OCI-LY7 (cell line): ENCODE measurements at regions not wholly inside any gene's neighbourhood (a gene's known extent, or its start where the extent isn't known, plus 50 kb on each side); places are given as distances from the start of the nearest gene placed in this dataset.

ENCODE experiments used
- BruUV-seq: library from RNA; stranded (reverse); fragments of 400-500 nt; replicated peaks from 2 replicates; lab custom pipeline; 2021; lab: Mats Ljungman, UMichigan
- CTCF ChIA-PET: fragments of 300-600 bp; sonication (Branson Sonifier 250); formaldehyde crosslinking; loops from one replicate; lab custom pipeline; 2022; ENCODE audit warnings: antibody characterized with exemption; ENCODE audit not compliant: unreplicated experiment; lab: Charles Lee
- POLR2A ChIA-PET: fragments of 300-600 bp; sonication (Branson Sonifier 250); formaldehyde crosslinking; loops from one replicate; lab custom pipeline; 2022; ENCODE audit warnings: antibody characterized with exemption; lab: Charles Lee
- DNase-seq: peaks from one replicate; pipeline ENCODE4 v3.0.0-alpha.2; 2015; ENCODE audit warnings: low spot score
- H2AFZ ChIP-seq: fragments of 200-600 bp; sonication (generic), shearing (Covaris generic); 2 replicates; pipeline ENCODE4 v1.6.1; 2014; ENCODE audit warnings: mild to moderate bottlenecking, antibody characterized with exemption, low read length, moderate library complexity
- H3K27ac ChIP-seq: fragments of 200-600 bp; sonication (generic); 2 replicates; pipeline ENCODE4 v1.5.1; 2014; ENCODE audit warnings: mixed run types, low read depth, mild to moderate bottlenecking, moderate library complexity, low read length, inconsistent platforms; ENCODE audit not compliant: poor library complexity, severe bottlenecking
- H3K36me3 ChIP-seq: fragments of 200-600 bp; sonication (generic); 2 replicates; pipeline ENCODE4 v1.6.1; 2014; ENCODE audit warnings: mild to moderate bottlenecking, antibody characterized with exemption, low read length, moderate library complexity, mixed read lengths; ENCODE audit not compliant: insufficient read depth
- H3K4me1 ChIP-seq: fragments of 200-600 bp; sonication (generic); 2 replicates; pipeline ENCODE4 v1.5.1; 2014; ENCODE audit warnings: mild to moderate bottlenecking, low read length; ENCODE audit not compliant: insufficient read depth, poor library complexity, severe bottlenecking
- H3K4me2 ChIP-seq: fragments of 200-600 bp; sonication (generic); 2 replicates; pipeline ENCODE4 v1.6.1; 2014; ENCODE audit warnings: mild to moderate bottlenecking, low read length
- H3K4me3 ChIP-seq: fragments of 200-600 bp; sonication (generic); 2 replicates; pipeline ENCODE4 v1.5.1; 2014; ENCODE audit warnings: mild to moderate bottlenecking, low read depth, low read length; ENCODE audit not compliant: poor library complexity, severe bottlenecking
- H3K79me2 ChIP-seq: fragments of 200-600 bp; sonication (generic); 2 replicates; pipeline ENCODE4 v1.6.1; 2016; ENCODE audit warnings: low read depth, mild to moderate bottlenecking, low read length, moderate library complexity, mixed read lengths; ENCODE audit not compliant: insufficient read depth
- H3K9me2 ChIP-seq: fragments of 200-600 bp; sonication (generic); 2 replicates; pipeline ENCODE4 v1.6.1; 2016; ENCODE audit warnings: mild to moderate bottlenecking, low read length, mixed read lengths; ENCODE audit not compliant: insufficient read depth
- H3K9me3 ChIP-seq: fragments of 200-600 bp; sonication (generic); 2 replicates; pipeline ENCODE4 v1.6.1; 2014; ENCODE audit warnings: mild to moderate bottlenecking, mixed run types, low read length, mixed read lengths
- H4K20me1 ChIP-seq: fragments of 200-600 bp; sonication (generic); 2 replicates; pipeline ENCODE4 v1.6.1; 2014; ENCODE audit warnings: mild to moderate bottlenecking, antibody characterized with exemption, low read length, moderate library complexity, mixed read lengths; ENCODE audit not compliant: insufficient read depth
- EZH2phosphoT487 ChIP-seq: fragments of 200-600 bp; sonication (generic); IDR thresholded peaks from 2 replicates; pipeline ENCODE4 v1.6.1; 2018; ENCODE audit warnings: low read depth, borderline replicate concordance, mild to moderate bottlenecking, mixed run types, antibody characterized with exemption, low read length, moderate library complexity, mixed read lengths
- intact Hi-C: fragments of 100-400 bp; cut with micrococcal nuclease; formaldehyde crosslinking; loops from one replicate; pipeline ENCODE4 v1.10.0; 2022; ENCODE audit not compliant: unreplicated experiment
- TF ChIP-seq, protein P1 (sequence below): fragments of 200-600 bp; sonication (generic); conservative IDR thresholded peaks from 2 replicates; pipeline ENCODE4 v1.5.1; 2014; ENCODE audit warnings: mild to moderate bottlenecking, antibody characterized with exemption, low read length, moderate library complexity, mixed read lengths

DNA sequence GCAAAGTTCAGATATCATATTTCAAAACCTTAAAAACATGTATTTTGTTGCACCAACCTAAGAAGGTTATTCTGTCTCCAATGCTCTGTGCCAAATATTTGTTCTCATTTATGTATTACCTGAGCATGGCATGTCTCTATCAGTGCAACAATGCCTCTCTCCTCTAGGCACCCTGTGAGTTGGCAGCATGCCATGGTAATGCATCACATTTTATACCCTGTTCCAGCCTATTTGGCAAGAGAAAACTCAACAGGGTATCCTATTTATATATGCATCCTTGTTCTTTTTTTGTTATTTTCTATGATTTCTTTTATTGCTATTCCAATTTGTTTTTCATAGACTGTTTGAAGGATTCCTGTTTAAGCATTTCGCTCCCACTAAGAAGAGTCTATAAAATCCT lies 126.3 kb upstream of the NRXN1 start:
- no peak for DNase-seq
- H3K4me2 ChIP-seq, result no peak overlapping the region
- H3K9me2 ChIP-seq, result no peaks in the 10 kb centered on the region
- intact Hi-C loops, result no loop called here
- H3K79me2 ChIP-seq, result no peaks in the 10 kb centered on the region
- H3K4me1 ChIP-seq, result no peaks in the 10 kb centered on the region
- H3K27ac ChIP-seq, result no peak overlapping the region
- ChIA-PET CTCF (no interaction called here), POLR2A (interaction anchor here (0.6 kb wide), 1 partner anchor 44 kb away, joined by 3 read pairs; no protein-coding TSS in a partner anchor)
- no TSS peak for BruUV-seq
- no peak overlapping the region for H2AFZ ChIP-seq
- H3K4me3 ChIP-seq, result no peak overlapping the region
- H3K36me3 ChIP-seq, result no peaks in the 10 kb centered on the region
- no peaks in the 10 kb centered on the region for H3K9me3 ChIP-seq
- TF ChIP-seq, protein P1, sequence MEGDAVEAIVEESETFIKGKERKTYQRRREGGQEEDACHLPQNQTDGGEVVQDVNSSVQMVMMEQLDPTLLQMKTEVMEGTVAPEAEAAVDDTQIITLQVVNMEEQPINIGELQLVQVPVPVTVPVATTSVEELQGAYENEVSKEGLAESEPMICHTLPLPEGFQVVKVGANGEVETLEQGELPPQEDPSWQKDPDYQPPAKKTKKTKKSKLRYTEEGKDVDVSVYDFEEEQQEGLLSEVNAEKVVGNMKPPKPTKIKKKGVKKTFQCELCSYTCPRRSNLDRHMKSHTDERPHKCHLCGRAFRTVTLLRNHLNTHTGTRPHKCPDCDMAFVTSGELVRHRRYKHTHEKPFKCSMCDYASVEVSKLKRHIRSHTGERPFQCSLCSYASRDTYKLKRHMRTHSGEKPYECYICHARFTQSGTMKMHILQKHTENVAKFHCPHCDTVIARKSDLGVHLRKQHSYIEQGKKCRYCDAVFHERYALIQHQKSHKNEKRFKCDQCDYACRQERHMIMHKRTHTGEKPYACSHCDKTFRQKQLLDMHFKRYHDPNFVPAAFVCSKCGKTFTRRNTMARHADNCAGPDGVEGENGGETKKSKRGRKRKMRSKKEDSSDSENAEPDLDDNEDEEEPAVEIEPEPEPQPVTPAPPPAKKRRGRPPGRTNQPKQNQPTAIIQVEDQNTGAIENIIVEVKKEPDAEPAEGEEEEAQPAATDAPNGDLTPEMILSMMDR, result no peak
- TF ChIP-seq EZH2phosphoT487, result no peak
- no peaks in the 10 kb centered on the region for H4K20me1 ChIP-seq

DNA sequence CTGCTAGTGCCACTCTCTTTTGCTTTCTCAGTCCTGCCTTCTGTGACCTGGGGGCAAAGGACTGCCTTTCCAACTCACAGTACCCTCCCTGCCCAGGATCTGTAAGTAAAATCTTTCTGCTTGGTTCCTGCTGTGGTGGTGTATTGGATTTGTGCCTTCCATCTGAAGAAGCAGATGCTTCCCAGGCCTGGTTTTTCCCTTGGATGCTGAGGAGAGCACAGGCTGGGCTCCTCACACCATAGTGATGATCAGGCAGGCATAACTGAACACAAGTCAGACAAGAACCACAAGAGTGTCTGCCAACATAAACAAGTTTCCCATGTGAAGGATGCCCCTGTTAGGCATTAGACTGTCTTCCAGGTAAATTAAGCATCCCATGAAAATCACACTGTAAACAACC lies 121.3 kb upstream of the NRXN1 start:
- BruUV-seq, result no TSS peak
- Histone ChIP-seq H3K4me3 (no peak overlapping the region), H2AFZ (no peak overlapping the region), H3K27ac (no peak overlapping the region), H3K4me2 (no peak overlapping the region), H3K79me2 (no peaks in the 10 kb centered on the region), H3K9me2 (no peaks in the 10 kb centered on the region), H3K36me3 (no peaks in the 10 kb centered on the region), H4K20me1 (no peaks in the 10 kb centered on the region), H3K9me3 (no peaks in the 10 kb centered on the region), H3K4me1 (no peaks in the 10 kb centered on the region)
- ChIA-PET CTCF (no interaction called here), POLR2A (no interaction called here)
- no peak for DNase-seq
- TF ChIP-seq EZH2phosphoT487, result no peak
- TF ChIP-seq, protein P1, result no peak
- intact Hi-C loops, result no loop called here

DNA sequence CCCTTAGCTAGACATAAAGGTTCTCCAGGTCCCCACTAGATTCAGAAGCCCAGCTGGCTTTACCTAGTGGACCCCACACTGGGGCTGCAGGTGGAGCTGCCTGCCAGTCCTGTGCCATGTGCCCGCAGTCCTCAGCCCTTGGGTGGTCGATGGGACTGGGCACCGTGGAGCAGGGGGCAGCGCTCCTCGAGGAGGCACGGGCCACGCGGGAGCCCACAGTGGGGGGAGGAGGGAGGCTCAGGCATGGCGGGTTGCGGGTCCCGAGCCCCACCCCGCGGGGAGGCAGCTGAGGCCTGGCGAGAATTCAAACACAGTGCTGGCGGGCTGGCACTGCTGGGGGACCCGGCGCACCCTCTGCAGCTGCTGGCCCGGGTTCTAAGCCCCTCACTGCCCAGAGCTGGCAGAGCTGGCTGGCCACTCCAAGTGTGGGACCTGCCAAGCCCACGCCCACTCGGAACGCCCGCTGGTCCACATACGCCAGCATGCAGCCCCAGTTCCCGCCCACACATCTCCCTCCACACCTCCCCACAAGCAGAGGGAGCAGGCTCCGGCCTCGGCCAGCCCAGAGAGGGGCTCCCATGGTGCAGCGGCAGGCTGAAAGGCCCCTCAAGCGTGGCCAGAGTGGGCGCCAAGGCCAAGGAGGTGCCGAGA lies 119.7 kb upstream of the NRXN1 start:
- H3K4me3 ChIP-seq, result no peak overlapping the region
- TF ChIP-seq, protein P1, result no peak
- no peak for TF ChIP-seq EZH2phosphoT487
- H3K4me1 ChIP-seq, result no peaks in the 10 kb centered on the region
- no peaks in the 10 kb centered on the region for H3K9me2 ChIP-seq
- intact Hi-C loops, result no loop called here
- CTCF ChIA-PET, result no interaction called here
- H3K27ac ChIP-seq, result no peak overlapping the region
- no peaks in the 10 kb centered on the region for H3K9me3 ChIP-seq
- BruUV-seq, result no TSS peak
- no peak overlapping the region for H3K4me2 ChIP-seq
- no peaks in the 10 kb centered on the region for H3K36me3 ChIP-seq
- no peak for DNase-seq
- no peaks in the 10 kb centered on the region for H4K20me1 ChIP-seq
- POLR2A ChIA-PET, result no interaction called here
- no peak overlapping the region for H2AFZ ChIP-seq
- no peaks in the 10 kb centered on the region for H3K79me2 ChIP-seq
